ENCODE measurements at regions not wholly inside any gene's neighbourhood (a gene's known extent, or its start where the extent isn't known, plus 50 kb on each side); places are given as distances from the start of the nearest gene placed in this dataset.

DNA sequence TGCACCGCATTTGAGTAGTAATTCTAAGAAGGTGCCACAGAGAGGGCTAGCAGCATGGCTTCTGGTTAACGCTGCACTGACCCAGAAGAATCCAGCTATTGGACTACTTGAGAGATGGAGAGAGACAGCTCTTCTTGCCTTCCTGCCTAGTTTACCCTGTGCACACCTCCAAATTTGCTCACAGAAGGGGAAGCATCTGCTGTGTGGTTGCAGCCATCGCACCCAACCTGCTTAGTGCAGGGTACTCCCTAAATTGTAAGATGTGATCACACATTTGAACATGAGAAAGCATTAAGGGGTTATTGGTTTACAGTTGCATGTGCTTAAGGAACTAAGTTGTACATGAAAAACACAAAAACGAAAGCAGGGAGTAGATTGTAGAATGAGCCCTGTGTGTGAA, 122.1 kb downstream of the FOXB1 start:
- TF ChIP-seq, protein P1, sequence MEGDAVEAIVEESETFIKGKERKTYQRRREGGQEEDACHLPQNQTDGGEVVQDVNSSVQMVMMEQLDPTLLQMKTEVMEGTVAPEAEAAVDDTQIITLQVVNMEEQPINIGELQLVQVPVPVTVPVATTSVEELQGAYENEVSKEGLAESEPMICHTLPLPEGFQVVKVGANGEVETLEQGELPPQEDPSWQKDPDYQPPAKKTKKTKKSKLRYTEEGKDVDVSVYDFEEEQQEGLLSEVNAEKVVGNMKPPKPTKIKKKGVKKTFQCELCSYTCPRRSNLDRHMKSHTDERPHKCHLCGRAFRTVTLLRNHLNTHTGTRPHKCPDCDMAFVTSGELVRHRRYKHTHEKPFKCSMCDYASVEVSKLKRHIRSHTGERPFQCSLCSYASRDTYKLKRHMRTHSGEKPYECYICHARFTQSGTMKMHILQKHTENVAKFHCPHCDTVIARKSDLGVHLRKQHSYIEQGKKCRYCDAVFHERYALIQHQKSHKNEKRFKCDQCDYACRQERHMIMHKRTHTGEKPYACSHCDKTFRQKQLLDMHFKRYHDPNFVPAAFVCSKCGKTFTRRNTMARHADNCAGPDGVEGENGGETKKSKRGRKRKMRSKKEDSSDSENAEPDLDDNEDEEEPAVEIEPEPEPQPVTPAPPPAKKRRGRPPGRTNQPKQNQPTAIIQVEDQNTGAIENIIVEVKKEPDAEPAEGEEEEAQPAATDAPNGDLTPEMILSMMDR (IDR thresholded peaks at IDR 0.05) = no peak
- no peak for TF ChIP-seq POLR2A (IDR thresholded peaks at IDR 0.05)

Measured in uterus (tissue), 2 donors.